Pancreas (tissue), 10 donors: ENCODE measurements at regions not wholly inside any gene's neighbourhood (a gene's known extent, or its start where the extent isn't known, plus 50 kb on each side); places are given as distances from the start of the nearest gene placed in this dataset.

Experiments
- ATAC-seq, 4 donors: fragments of 200-7000 bp; cut with Tn5 transposase; one replicate each; pipeline versions ENCODE4 v1.8.0 to v1.9.1; 2020; ENCODE audit warnings: mild to moderate bottlenecking in 4 of 4, moderate library complexity in 4 of 4
- DNase-seq, 6 donors: peaks; one replicate each; pipeline ENCODE4 v3.0.0-alpha.2; 2020
- FAIRE-seq: peaks from 2 replicates; lab custom pipeline; 2012; peaks lifted over from hg19 to GRCh38; lab: Jason Lieb, UNC
- H3K27ac ChIP-seq, 4 donors: fragments of 200-600 bp; sonication (generic); 1 replicate in 3 of 4; 2 replicates in 1 of 4; pipeline versions ENCODE4 v1.5.0 to v1.8.0; 2020
- H3K27me3 ChIP-seq, 4 donors: fragments of 200-600 bp; one replicate each; pipeline ENCODE4 v1.8.0; 2021
- H3K36me3 ChIP-seq, 3 donors: fragments of 200-600 bp; sonication (generic) in 1 of 3; one replicate each; pipeline versions ENCODE4 v1.5.0 to v1.8.0; 2020 to 2021
- H3K4me1 ChIP-seq, 3 donors: fragments of 200-600 bp; one replicate each; pipeline ENCODE4 v1.8.0; 2021
- H3K4me3 ChIP-seq, 4 donors: fragments of 200-600 bp; sonication (generic) in 2 of 4; one replicate each; pipeline versions ENCODE4 v1.5.0 to v1.8.0; 2020 to 2021
- H3K9me3 ChIP-seq, 4 donors: fragments of 200-600 bp; one replicate each; pipeline ENCODE4 v1.8.0; 2021
- WGBS, 2 donors: extraction: QIAGEN DNeasy Blood & Tissue Kit; methylation state at CpG; one replicate each; pipeline ENCODE4 v1.1.7; 2013; 5-methylcytosine and 5-hydroxymethylcytosine counted together
- intact Hi-C, 3 donors: fragments of 100-400 bp; cut with DNase I; formaldehyde crosslinking; loops; one replicate each; pipeline versions ENCODE4 v1.11.1 to v1.14.2; 2022
- TF ChIP-seq, protein P1 (sequence below), 4 donors: fragments of 200-600 bp; sonication (generic) in 3 of 4; IDR thresholded peaks; one replicate each; pipeline versions ENCODE4 v1.5.0 to v1.8.0; 2021; ENCODE audit warnings: antibody characterized with exemption in 4 of 4
- donor health status: healthy with polysubstance abuse.
- donor health status: DM: no; HTN: no; CAD: no; lungs with moderate emphysema.
- donor health status: DM: no; HTN: no; CAD: no.
- donor health status: control.
- donor health status: control.
- donor health status: Bipolar disorder and iron deficiency.
- donor health status: DM: yes; HTN: yes; CAD: no.
- donor health status: DM: no; HTN: no; CAD: no.
- donor health status: DM: no; HTN: no; CAD: no.
- donor health status: DM: yes; HTN: yes; CAD: no.

GRCh38 chr15:24880663-24881062, 74.1 kb upstream of the SNRPN start:
- WGBS, 2 donors, result 65 to 69% methylated on average over 8 of the region's 8 CpGs

GRCh38 chr15:24886538-24886937, 68.2 kb upstream of the SNRPN start:
- no peak overlapping the region for H3K4me3 ChIP-seq
- ATAC-seq, result no peak

More at GRCh38 chr15:24880663-24881062, 74.1 kb upstream of the SNRPN start:
- no peaks in the 10 kb centered on the region for H3K9me3 ChIP-seq
- no peaks in the 10 kb centered on the region for H3K27me3 ChIP-seq
- no peaks in the 10 kb centered on the region for H3K4me1 ChIP-seq
- H3K4me3 ChIP-seq, result no peak overlapping the region
- intact Hi-C loops, result no loop called here
- TF ChIP-seq, protein P1, sequence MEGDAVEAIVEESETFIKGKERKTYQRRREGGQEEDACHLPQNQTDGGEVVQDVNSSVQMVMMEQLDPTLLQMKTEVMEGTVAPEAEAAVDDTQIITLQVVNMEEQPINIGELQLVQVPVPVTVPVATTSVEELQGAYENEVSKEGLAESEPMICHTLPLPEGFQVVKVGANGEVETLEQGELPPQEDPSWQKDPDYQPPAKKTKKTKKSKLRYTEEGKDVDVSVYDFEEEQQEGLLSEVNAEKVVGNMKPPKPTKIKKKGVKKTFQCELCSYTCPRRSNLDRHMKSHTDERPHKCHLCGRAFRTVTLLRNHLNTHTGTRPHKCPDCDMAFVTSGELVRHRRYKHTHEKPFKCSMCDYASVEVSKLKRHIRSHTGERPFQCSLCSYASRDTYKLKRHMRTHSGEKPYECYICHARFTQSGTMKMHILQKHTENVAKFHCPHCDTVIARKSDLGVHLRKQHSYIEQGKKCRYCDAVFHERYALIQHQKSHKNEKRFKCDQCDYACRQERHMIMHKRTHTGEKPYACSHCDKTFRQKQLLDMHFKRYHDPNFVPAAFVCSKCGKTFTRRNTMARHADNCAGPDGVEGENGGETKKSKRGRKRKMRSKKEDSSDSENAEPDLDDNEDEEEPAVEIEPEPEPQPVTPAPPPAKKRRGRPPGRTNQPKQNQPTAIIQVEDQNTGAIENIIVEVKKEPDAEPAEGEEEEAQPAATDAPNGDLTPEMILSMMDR (IDR thresholded peaks at IDR 0.05), result no peak
- ATAC-seq (no peak), DNase-seq (no peak), FAIRE-seq (no peak)
- no peaks in the 10 kb centered on the region for H3K36me3 ChIP-seq
- H3K27ac ChIP-seq, result no peak overlapping the region

GRCh38 chr15:24898715-24899272, 56.0 kb upstream of the SNRPN start:
- Histone ChIP-seq H3K4me1 (no peaks in the 10 kb centered on the region), H3K9me3 (no peaks in the 10 kb centered on the region), H3K36me3 (no peaks in the 10 kb centered on the region), H3K27ac (no peak overlapping the region), H3K27me3 (no peaks in the 10 kb centered on the region), H3K4me3 (no peak overlapping the region)
- TF ChIP-seq, protein P1 (IDR thresholded peaks at IDR 0.05), result no peak
- DNase-seq (no peak), ATAC-seq (no peak), FAIRE-seq (no peak)
- 61 to 72% methylated on average over 8 of the region's 8 CpGs for WGBS, 2 donors
- intact Hi-C loops, result no loop called here

More at GRCh38 chr15:24886538-24886937, 68.2 kb upstream of the SNRPN start:
- TF ChIP-seq, protein P1 (IDR thresholded peaks at IDR 0.05), result no peak
- no peak for DNase-seq
- Histone ChIP-seq H3K27ac (no peak overlapping the region), H3K4me1 (no peaks in the 10 kb centered on the region), H3K27me3 (no peaks in the 10 kb centered on the region), H3K36me3 (no peaks in the 10 kb centered on the region), H3K9me3 (no peaks in the 10 kb centered on the region)
- no peak for FAIRE-seq
- WGBS, 2 donors, result 57 to 64% methylated on average over 3 of the region's 3 CpGs
- intact Hi-C loops, result no loop called here

DNA sequence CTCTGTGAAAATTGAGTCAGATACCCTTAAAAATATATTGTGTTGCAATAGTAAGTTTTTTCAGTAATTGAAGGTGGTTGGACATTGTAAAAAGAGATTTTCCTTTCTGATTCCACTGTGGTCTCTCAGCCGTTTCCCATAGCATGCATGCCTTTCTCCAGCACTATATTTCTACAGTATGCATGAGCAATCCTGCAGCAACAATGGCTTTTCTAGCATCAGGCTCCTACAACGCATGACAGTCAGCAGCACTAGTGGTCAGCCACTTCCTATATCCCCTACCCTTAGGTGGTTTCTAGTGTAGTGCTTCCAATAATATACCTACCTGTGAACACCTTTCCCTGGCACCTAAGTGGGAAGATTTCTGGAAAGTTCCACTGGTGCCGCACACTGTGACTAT, 55.4 kb upstream of the SNRPN start:
- intact Hi-C loops, result no loop called here
- no peak for DNase-seq

DNA sequence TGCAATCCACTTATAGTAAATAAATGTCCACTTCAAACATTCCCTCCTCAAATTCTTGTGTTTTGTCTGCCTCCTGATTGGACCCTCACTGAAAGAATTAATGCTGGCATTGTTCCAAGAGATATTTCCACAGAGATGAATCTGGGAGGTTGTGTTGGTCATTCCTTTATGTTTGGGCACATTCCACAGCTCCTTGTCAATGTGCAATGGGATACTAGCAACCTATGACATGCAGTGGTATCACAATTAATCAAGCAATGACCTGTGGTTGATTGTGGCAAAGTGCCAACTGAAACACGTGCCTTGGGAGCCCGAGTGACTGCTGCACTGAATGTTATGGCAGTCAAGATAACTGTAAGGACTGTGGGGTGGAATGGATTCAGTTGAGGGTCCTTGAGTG, 55.0 kb upstream of the SNRPN start:
- H3K4me1 ChIP-seq, result no peaks in the 10 kb centered on the region
- FAIRE-seq (no peak), DNase-seq (no peak)

More for the DNA sequence above, 55.4 kb upstream of the SNRPN start:
- TF ChIP-seq, protein P1 (IDR thresholded peaks at IDR 0.05), result no peak
- Histone ChIP-seq H3K4me1 (no peaks in the 10 kb centered on the region), H3K36me3 (no peaks in the 10 kb centered on the region), H3K9me3 (no peaks in the 10 kb centered on the region), H3K27me3 (no peaks in the 10 kb centered on the region), H3K4me3 (no peak overlapping the region), H3K27ac (no peak overlapping the region)
- FAIRE-seq, result no peak
- ATAC-seq, result no peak
- WGBS, 2 donors, result 71 to 74% methylated on average over 3 of the region's 3 CpGs

More for the DNA sequence above, 55.0 kb upstream of the SNRPN start:
- Histone ChIP-seq H3K27me3 (no peaks in the 10 kb centered on the region), H3K4me3 (no peak overlapping the region), H3K36me3 (no peaks in the 10 kb centered on the region), H3K9me3 (no peaks in the 10 kb centered on the region), H3K27ac (no peak overlapping the region)
- TF ChIP-seq, protein P1 (IDR thresholded peaks at IDR 0.05), result no peak
- intact Hi-C loops, result no loop called here
- WGBS, 2 donors, result 13 to 17% methylated on average over 2 of the region's 2 CpGs
- ATAC-seq, result no peak
